22Rv1 (cell line): ENCODE measurements at regions not wholly inside any gene's neighbourhood (a gene's known extent, or its start where the extent isn't known, plus 50 kb on each side); places are given as distances from the start of the nearest gene placed in this dataset.

Experiments
- CTCF ChIP-seq: fragments of 450-650 bp; IDR thresholded peaks from 2 replicates; pipeline ENCODE4 v1.5.1; 2017; ENCODE audit warnings: mild to moderate bottlenecking
- ZFX ChIP-seq: fragments of 450-650 bp; IDR thresholded peaks from 2 replicates; pipeline ENCODE4 v1.6.1; 2017; ENCODE audit warnings: antibody characterized with exemption, borderline replicate concordance

DNA sequence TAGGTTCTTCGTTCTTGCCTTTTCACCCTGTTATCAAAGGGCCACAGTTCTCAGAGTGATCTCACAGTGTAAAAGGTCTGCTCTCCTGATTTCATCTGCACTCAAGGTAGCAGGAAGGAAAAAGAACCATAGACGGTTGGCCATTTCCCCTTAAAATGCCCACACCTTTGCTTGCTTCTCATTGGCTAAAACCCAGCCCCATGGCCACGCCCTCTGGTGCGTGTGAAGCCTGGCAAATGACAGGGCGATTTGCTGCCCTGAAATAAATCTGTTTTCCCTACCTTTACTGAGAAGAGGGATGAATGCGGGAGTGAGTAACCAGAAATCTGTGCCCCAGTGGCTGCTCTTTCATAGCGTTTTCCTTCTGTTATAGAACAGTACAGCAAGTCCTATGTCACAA lies 269.3 kb downstream of the POU4F1 start:
- TF ChIP-seq CTCF (no peak), ZFX (no peak)
